A549 (cell line): ENCODE measurements at regions not wholly inside any gene's neighbourhood (a gene's known extent, or its start where the extent isn't known, plus 50 kb on each side); places are given as distances from the start of the nearest gene placed in this dataset.

Source experiments
- ATAC-seq, 2 experiments: fragments of 200-7000 bp in 1 of 2; fragments of >200 bp in 1 of 2; cut with Nextera tagmentation in 1 of 2; cut with Tn5 transposase in 1 of 2; 3 replicates each; pipeline versions ENCODE4 v1.8.0 to v1.9.1; 2018 to 2020; ENCODE audit warnings: mild to moderate bottlenecking in 1 of 2, moderate library complexity in 1 of 2
- CTCF ChIA-PET: fragments of 300-600 bp; sonication (Branson Sonifier 250); formaldehyde crosslinking; extraction: SDS; loops from one replicate; lab custom pipeline; 2021; ENCODE audit warnings: antibody characterized with exemption, inconsistent platforms; lab: Yijun Ruan, JAX
- POLR2A ChIA-PET: fragments of 350-600 bp; formaldehyde crosslinking; extraction: SDS; loops from one replicate; lab custom pipeline; 2021; ENCODE audit warnings: antibody characterized with exemption, inconsistent platforms; lab: Yijun Ruan, JAX
- DNase-seq, 2 experiments: peaks; one replicate each; pipeline versions ENCODE4 v3.0.0 to v3.0.0-alpha.2; 2011 to 2016; ENCODE audit warnings: low read depth in 1 of 2, low spot score in 1 of 2
- FAIRE-seq: peaks from 2 replicates; lab custom pipeline; 2011; peaks lifted over from hg19 to GRCh38; lab: Jason Lieb, UNC
- H3K27ac ChIP-seq, 2 experiments: fragments of >200 bp; sonication (Bioruptor Twin); formaldehyde crosslinking; 3 replicates each; pipeline ENCODE4 v1.5.1; 2016 to 2017
- H3K4me1 ChIP-seq: fragments of >200 bp; sonication (Bioruptor Twin); formaldehyde crosslinking; 3 replicates; pipeline ENCODE4 v1.6.1; 2016
- H3K4me2 ChIP-seq: fragments of >200 bp; sonication (Bioruptor Twin); formaldehyde crosslinking; 3 replicates; pipeline ENCODE4 v1.6.1; 2016
- H3K4me3 ChIP-seq: fragments of >200 bp; sonication (Bioruptor Twin); formaldehyde crosslinking; 3 replicates; pipeline ENCODE4 v1.5.1; 2016
- H3K9me3 ChIP-seq: fragments of >200 bp; sonication (Bioruptor Twin); formaldehyde crosslinking; 3 replicates; pipeline ENCODE4 v1.6.1; 2016
- CBX2 ChIP-seq: fragments of 200-600 bp; sonication (generic); IDR thresholded peaks from 2 replicates; pipeline ENCODE4 v1.6.1; 2016; ENCODE audit warnings: low read depth, mild to moderate bottlenecking, borderline replicate concordance
- CBX8 ChIP-seq: fragments of 200-600 bp; sonication (generic); IDR thresholded peaks from 2 replicates; pipeline ENCODE4 v1.6.1; 2016
- CHD4 ChIP-seq: fragments of 200-600 bp; sonication (generic); IDR thresholded peaks from 2 replicates; pipeline ENCODE4 v1.6.1; 2016; ENCODE audit warnings: antibody characterized with exemption, mild to moderate bottlenecking, borderline replicate concordance
- CTCF ChIP-seq: fragments of >200 bp; sonication (Bioruptor Twin); formaldehyde crosslinking; IDR thresholded peaks from 3 replicates; pipeline ENCODE4 v1.5.1; 2016
- FOSB ChIP-seq: fragments of 250-450 bp; sonication (Bioruptor Pico); IDR thresholded peaks from 2 replicates; pipeline ENCODE4 v1.5.0; 2020; ENCODE audit warnings: mild to moderate bottlenecking, moderate library complexity
- FOSL2 ChIP-seq, 2 experiments: fragments of 450-650 bp in 1 of 2; fragments of >200 bp in 1 of 2; sonication (Bioruptor Twin) in 1 of 2; formaldehyde crosslinking; IDR thresholded peaks; 2 replicates each; pipeline versions ENCODE4 v1.5.0 to v1.6.1; 2016 to 2020; ENCODE audit warnings: mild to moderate bottlenecking in 1 of 2, moderate library complexity in 1 of 2
- FOXS1 ChIP-seq: fragments of 250-450 bp; sonication (Bioruptor Pico); IDR thresholded peaks from 2 replicates; pipeline ENCODE4 v1.5.0; 2020; ENCODE audit warnings: mild to moderate bottlenecking, moderate library complexity
- HEYL ChIP-seq: fragments of 250-450 bp; sonication (Bioruptor Pico); IDR thresholded peaks from 2 replicates; pipeline ENCODE4 v1.8.0; 2021; ENCODE audit warnings: mild to moderate bottlenecking, moderate library complexity
- HOXA7 ChIP-seq: fragments of 250-450 bp; sonication (Bioruptor Pico); IDR thresholded peaks from 2 replicates; pipeline ENCODE4 v1.5.0; 2020; ENCODE audit warnings: mild to moderate bottlenecking, moderate library complexity
- HOXB5 ChIP-seq: fragments of 250-450 bp; sonication (Bioruptor Pico); IDR thresholded peaks from 2 replicates; pipeline ENCODE4 v1.5.0; 2020; ENCODE audit warnings: mild to moderate bottlenecking, moderate library complexity
- JUN ChIP-seq, 2 experiments: fragments of >200 bp; sonication (Bioruptor Twin); formaldehyde crosslinking; IDR thresholded peaks; 2 replicates in 1 of 2; 3 replicates in 1 of 2; pipeline ENCODE4 v1.6.1; 2016 to 2017
- JUNB ChIP-seq: fragments of >200 bp; sonication (Bioruptor Twin); formaldehyde crosslinking; IDR thresholded peaks from 2 replicates; pipeline ENCODE4 v1.6.1; 2016
- KDM5A ChIP-seq: fragments of 200-600 bp; sonication (generic); IDR thresholded peaks from 2 replicates; pipeline ENCODE4 v1.6.1; 2016; ENCODE audit warnings: antibody characterized with exemption, mild to moderate bottlenecking
- MAZ ChIP-seq: fragments of 150-350 bp; IDR thresholded peaks from 2 replicates; pipeline ENCODE4 v1.6.1; 2014; ENCODE audit warnings: antibody characterized with exemption, low read depth, low read length, borderline replicate concordance
- MYC ChIP-seq: IDR thresholded peaks from 2 replicates; pipeline ENCODE4 v1.6.1; 2012; ENCODE audit warnings: mild to moderate bottlenecking, inconsistent platforms, low read length, improper control_type of control experiment, borderline replicate concordance
- NPAS2 ChIP-seq: fragments of 250-450 bp; sonication (Bioruptor Pico); IDR thresholded peaks from 2 replicates; pipeline ENCODE4 v1.8.0; 2022; ENCODE audit warnings: mild to moderate bottlenecking, moderate library complexity, borderline replicate concordance
- PBX3 ChIP-seq: IDR thresholded peaks from 2 replicates; pipeline ENCODE4 v1.6.1; 2012
- POLR2A ChIP-seq: IDR thresholded peaks from 2 replicates; pipeline ENCODE4 v1.6.1; 2012; ENCODE audit warnings: mild to moderate bottlenecking, low read length
- RAD21 ChIP-seq, 2 experiments: fragments of >200 bp in 1 of 2; sonication (Bioruptor Twin) in 1 of 2; formaldehyde crosslinking in 1 of 2; IDR thresholded peaks in 1 of 2; conservative IDR thresholded peaks in 1 of 2; 2 replicates in 1 of 2; 3 replicates in 1 of 2; pipeline ENCODE4 v1.6.1; 2012 to 2018; ENCODE audit warnings: inconsistent platforms in 1 of 2
- RCOR1 ChIP-seq: fragments of 150-350 bp; IDR thresholded peaks from 2 replicates; pipeline ENCODE4 v1.6.1; 2014; ENCODE audit warnings: antibody characterized with exemption, low read length, low read depth
- REST ChIP-seq: fragments of 200-600 bp; sonication (generic); IDR thresholded peaks from 2 replicates; pipeline ENCODE4 v1.6.1; 2016; ENCODE audit warnings: antibody characterized with exemption, mild to moderate bottlenecking, moderate library complexity
- RNF2 ChIP-seq: fragments of 200-600 bp; sonication (generic); IDR thresholded peaks from 2 replicates; pipeline ENCODE4 v1.6.1; 2016; ENCODE audit warnings: low read depth, mild to moderate bottlenecking, antibody characterized with exemption, moderate library complexity, borderline replicate concordance
- TP53 ChIP-seq: fragments of 250-450 bp; sonication (Bioruptor Pico); IDR thresholded peaks from 2 replicates; pipeline ENCODE4 v1.5.0; 2021; ENCODE audit warnings: mild to moderate bottlenecking, moderate library complexity
- ZC3H11A ChIP-seq: fragments of 450-650 bp; IDR thresholded peaks from 2 replicates; pipeline ENCODE4 v1.6.1; 2014; ENCODE audit warnings: antibody characterized with exemption, mild to moderate bottlenecking
- ZFP36 ChIP-seq: fragments of 450-650 bp; IDR thresholded peaks from 2 replicates; pipeline ENCODE4 v1.6.1; 2014; ENCODE audit warnings: borderline replicate concordance; ENCODE audit not compliant: partially characterized antibody
- ZNF302 ChIP-seq: fragments of 250-450 bp; sonication (Bioruptor Pico); IDR thresholded peaks from 2 replicates; pipeline ENCODE4 v1.9.0; 2021; ENCODE audit warnings: inconsistent platforms, mild to moderate bottlenecking, moderate library complexity
- WGBS: methylation state at CpG from one replicate; pipeline ENCODE4 v1.1.6; 2017; ENCODE audit errors: missing lambda C conversion rate; 5-methylcytosine and 5-hydroxymethylcytosine counted together

- Histone ChIP-seq H3K4me2 (no peak overlapping the region), H3K27ac (no peak overlapping the region), H3K4me3 (no peak overlapping the region), H3K9me3 (no peaks in the 10 kb centered on the region), H3K4me1 (no peaks in the 10 kb centered on the region)
- FAIRE-seq = no peak
- DNase-seq = no peak
- ChIA-PET CTCF (interaction anchor here (1.2 kb wide), 1 partner anchor 11 kb away, joined by 3 read pairs; no protein-coding TSS in a partner anchor), POLR2A (no interaction called here)
- ATAC-seq = no peak
- TF ChIP-seq POLR2A (no peak), RCOR1 (no peak), HEYL (no peak), MAZ (no peak)
Measured at GRCh38 chr20:55919956-55920355, 85.4 kb downstream of the CBLN4 start.

GRCh38 chr20:55919319-55919718, 86.0 kb downstream of the CBLN4 start:
- no peak overlapping the region for H3K4me2 ChIP-seq
- ChIA-PET POLR2A (no interaction called here), CTCF (interaction anchor here (1.2 kb wide), 1 partner anchor 10 kb away, joined by 3 read pairs; no protein-coding TSS in a partner anchor)
- FAIRE-seq = no peak
- no peak for ATAC-seq
- 0% methylated on average over 1 of the region's 1 CpG for WGBS
- H3K4me3 ChIP-seq = no peak overlapping the region
- H3K4me1 ChIP-seq = no peaks in the 10 kb centered on the region
- H3K9me3 ChIP-seq = no peaks in the 10 kb centered on the region
- no peak for DNase-seq
- TF ChIP-seq HOXB5 (CRISPR knock-in tag) (no peak), RAD21 (conservative IDR thresholded peaks at IDR 0.05 in 1 of 2, IDR thresholded peaks at IDR 0.05 in 1 of 2) (no peak)
- no peak overlapping the region for H3K27ac ChIP-seq

GRCh38 chr20:55918471-55918870, 86.8 kb downstream of the CBLN4 start:
- Histone ChIP-seq H3K9me3 (peaks cover 2% of the 10 kb centered on the region; the same call in 1 of the 3 replicates), H3K4me2 (no peak overlapping the region), H3K4me1 (no peaks in the 10 kb centered on the region), H3K27ac (no peak overlapping the region), H3K4me3 (no peak overlapping the region)
- ChIA-PET CTCF (no interaction called here), POLR2A (no interaction called here)
- no peak for DNase-seq
- no peak for FAIRE-seq
- no peak for ATAC-seq
- WGBS = 9% methylated on average over 2 of the region's 2 CpGs
- TF ChIP-seq JUN (IDR thresholded peaks at IDR 0.05) = no peak
- no peak for TF ChIP-seq CBX2
- no peak for TF ChIP-seq NPAS2 (CRISPR knock-in tag)
- no peak for TF ChIP-seq CHD4
- TF ChIP-seq FOSL2 (IDR thresholded peaks at IDR 0.05) = no peak
- no peak for TF ChIP-seq FOSL2 (CRISPR knock-in tag; IDR thresholded peaks at IDR 0.05)
- TF ChIP-seq RNF2 = no peak
- no peak for TF ChIP-seq ZNF302 (CRISPR knock-in tag)
- TF ChIP-seq KDM5A = no peak
- no peak for TF ChIP-seq CBX8

GRCh38 chr20:55893031-55893430, 112.3 kb downstream of the CBLN4 start:
- ATAC-seq = no peak
- Histone ChIP-seq H3K4me1 (no peaks in the 10 kb centered on the region), H3K4me2 (no peak overlapping the region), H3K4me3 (no peak overlapping the region), H3K27ac (no peak overlapping the region), H3K9me3 (no peaks in the 10 kb centered on the region)
- CTCF ChIA-PET = no interaction called here
- DNase-seq = no peak
- TF ChIP-seq REST = no peak
- TF ChIP-seq ZFP36 = no peak
- no peak for TF ChIP-seq FOXS1 (CRISPR knock-in tag)
- TF ChIP-seq RAD21 (conservative IDR thresholded peaks at IDR 0.05 in 1 of 2, IDR thresholded peaks at IDR 0.05 in 1 of 2) = no peak
- no peak for TF ChIP-seq ZC3H11A
- TF ChIP-seq TP53 (CRISPR knock-in tag) = no peak
- TF ChIP-seq MYC = no peak
- no peak for TF ChIP-seq FOSB (CRISPR knock-in tag)
- TF ChIP-seq JUN (IDR thresholded peaks at IDR 0.05) = no peak
- no peak for TF ChIP-seq RCOR1
- no peak for TF ChIP-seq JUNB
- no peak for TF ChIP-seq HOXA7 (CRISPR knock-in tag)
- TF ChIP-seq NPAS2 (CRISPR knock-in tag) = no peak
- TF ChIP-seq PBX3 = no peak
- no peak for TF ChIP-seq ZNF302 (CRISPR knock-in tag)
- TF ChIP-seq HEYL = no peak
- TF ChIP-seq CTCF = no peak
- FAIRE-seq = no peak
- POLR2A ChIA-PET = no interaction called here
